ENCODE measurements at regions not wholly inside any gene's neighbourhood (a gene's known extent, or its start where the extent isn't known, plus 50 kb on each side); places are given as distances from the start of the nearest gene placed in this dataset.

DNA sequence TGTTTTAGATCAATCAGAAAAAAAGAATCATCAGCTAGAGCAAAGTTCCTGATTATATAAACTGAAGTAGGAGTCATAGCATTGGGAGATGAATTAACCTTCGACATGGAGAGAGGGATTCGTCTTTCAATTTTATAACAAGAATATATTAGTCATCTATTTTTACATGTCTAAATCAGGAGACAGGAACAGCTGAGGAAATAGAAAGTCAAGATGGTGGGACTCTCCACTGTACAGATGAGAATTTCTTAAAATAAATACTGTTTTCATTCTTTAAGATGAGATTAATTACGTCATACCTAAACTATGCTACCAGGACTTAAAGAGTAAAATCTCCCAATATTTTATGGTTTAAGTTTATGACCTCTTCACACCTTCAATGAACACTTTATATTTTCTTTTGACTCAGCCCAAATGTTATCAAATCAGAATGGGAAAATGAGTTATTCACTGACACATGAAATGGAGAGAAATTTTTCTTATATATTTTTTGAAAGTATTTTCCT, 1137.7 kb downstream of the EPHA7 start:
- Histone ChIP-seq H3T11ph (ENCODE audit: low read length) (no peak overlapping the region), H3K18ac (ENCODE audit: insufficient read length, low read depth, low read length) (no peak overlapping the region), H3K4me2 (ENCODE audit: insufficient read depth, insufficient read length, low read length) (no peak overlapping the region), H4K5ac (ENCODE audit: insufficient read length, low read depth, low read length) (no peak overlapping the region), H3K23ac (ENCODE audit: insufficient read length, low read depth, low read length) (no peak overlapping the region), H3K4ac (ENCODE audit: low read depth, low read length) (no peak overlapping the region), H4K20me1 (ENCODE audit: control insufficient read depth, insufficient read depth, insufficient read length) (no peaks in the 10 kb centered on the region), H3K56ac (ENCODE audit: insufficient read length, low read depth, low read length) (no peak overlapping the region), H3K79me2 (ENCODE audit: insufficient read depth, low read length) (no peaks in the 10 kb centered on the region), H2BK120ac (ENCODE audit: low read depth, low read length, poor library complexity, severe bottlenecking) (no peak overlapping the region), H4K8ac (replicated peaks; ENCODE audit: insufficient read length, low read depth, low read length) (no peak overlapping the region), H3K4me1 (ENCODE audit: insufficient read depth, low read length) (no peaks in the 10 kb centered on the region), H3K23me2 (ENCODE audit: insufficient read length, low read depth, low read length, poor library complexity, severe bottlenecking) (no peaks in the 10 kb centered on the region), H2BK5ac (ENCODE audit: insufficient read length, low read length) (no peak overlapping the region), H3K79me1 (ENCODE audit: insufficient read depth, low read depth, low read length, poor library complexity, severe bottlenecking) (no peaks in the 10 kb centered on the region), H3K14ac (ENCODE audit: insufficient read depth, low read length) (no peak overlapping the region), H2BK12ac (ENCODE audit: insufficient read length, low read depth, low read length) (no peak overlapping the region), H3K9me3 (ENCODE audit: control insufficient read depth, low read depth, low read length) (no peaks in the 10 kb centered on the region), H3K27ac (ENCODE audit: insufficient read length, low read depth, low read length) (no peak overlapping the region), H2AFZ (ENCODE audit: low read length) (no peak overlapping the region), H3K27me3 (ENCODE audit: insufficient read depth, low read length) (no peaks in the 10 kb centered on the region), H2BK15ac (ENCODE audit: low read depth, low read length) (no peak overlapping the region), H2BK20ac (ENCODE audit: low read depth, low read length, poor library complexity, severe bottlenecking) (no peak overlapping the region), H2AK5ac (ENCODE audit: insufficient read length, low read length) (no peak overlapping the region), H3K9ac (ENCODE audit: extremely low read depth, insufficient read length, low read length) (no peak overlapping the region), H4K91ac (ENCODE audit: insufficient read length, low read depth, low read length) (no peak overlapping the region)
- Mint-ChIP-seq H3K36me3 (ENCODE audit: insufficient read depth in 1 of 3, low read depth in 3 of 3) (no peaks in the 10 kb centered on the region), H3K9me3 (no peaks in the 10 kb centered on the region), H3K27ac (peak overlapping the region in 1 of 3 experiments; percentile 69; a peak in 2 of 7 replicates), H3K27me3 (ENCODE audit: low read depth) (no peaks in the 10 kb centered on the region), H3K4me1 (peaks cover 6 to 7% of the 10 kb centered on the region in 2 experiments), H3K4me3 (no peak overlapping the region)
- DNase-seq = no peak
- TF ChIP-seq, protein P1, sequence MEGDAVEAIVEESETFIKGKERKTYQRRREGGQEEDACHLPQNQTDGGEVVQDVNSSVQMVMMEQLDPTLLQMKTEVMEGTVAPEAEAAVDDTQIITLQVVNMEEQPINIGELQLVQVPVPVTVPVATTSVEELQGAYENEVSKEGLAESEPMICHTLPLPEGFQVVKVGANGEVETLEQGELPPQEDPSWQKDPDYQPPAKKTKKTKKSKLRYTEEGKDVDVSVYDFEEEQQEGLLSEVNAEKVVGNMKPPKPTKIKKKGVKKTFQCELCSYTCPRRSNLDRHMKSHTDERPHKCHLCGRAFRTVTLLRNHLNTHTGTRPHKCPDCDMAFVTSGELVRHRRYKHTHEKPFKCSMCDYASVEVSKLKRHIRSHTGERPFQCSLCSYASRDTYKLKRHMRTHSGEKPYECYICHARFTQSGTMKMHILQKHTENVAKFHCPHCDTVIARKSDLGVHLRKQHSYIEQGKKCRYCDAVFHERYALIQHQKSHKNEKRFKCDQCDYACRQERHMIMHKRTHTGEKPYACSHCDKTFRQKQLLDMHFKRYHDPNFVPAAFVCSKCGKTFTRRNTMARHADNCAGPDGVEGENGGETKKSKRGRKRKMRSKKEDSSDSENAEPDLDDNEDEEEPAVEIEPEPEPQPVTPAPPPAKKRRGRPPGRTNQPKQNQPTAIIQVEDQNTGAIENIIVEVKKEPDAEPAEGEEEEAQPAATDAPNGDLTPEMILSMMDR (conservative IDR thresholded peaks at IDR 0.05) = no peak
- WGBS (ENCODE audit: extremely low coverage, insufficient read length, low lambda C conversion rate) = no CpG with 5 or more reads among the region's 3 CpGs

Data from H9 (cell line).